ENCODE measurements at regions not wholly inside any gene's neighbourhood (a gene's known extent, or its start where the extent isn't known, plus 50 kb on each side); places are given as distances from the start of the nearest gene placed in this dataset.

DNA sequence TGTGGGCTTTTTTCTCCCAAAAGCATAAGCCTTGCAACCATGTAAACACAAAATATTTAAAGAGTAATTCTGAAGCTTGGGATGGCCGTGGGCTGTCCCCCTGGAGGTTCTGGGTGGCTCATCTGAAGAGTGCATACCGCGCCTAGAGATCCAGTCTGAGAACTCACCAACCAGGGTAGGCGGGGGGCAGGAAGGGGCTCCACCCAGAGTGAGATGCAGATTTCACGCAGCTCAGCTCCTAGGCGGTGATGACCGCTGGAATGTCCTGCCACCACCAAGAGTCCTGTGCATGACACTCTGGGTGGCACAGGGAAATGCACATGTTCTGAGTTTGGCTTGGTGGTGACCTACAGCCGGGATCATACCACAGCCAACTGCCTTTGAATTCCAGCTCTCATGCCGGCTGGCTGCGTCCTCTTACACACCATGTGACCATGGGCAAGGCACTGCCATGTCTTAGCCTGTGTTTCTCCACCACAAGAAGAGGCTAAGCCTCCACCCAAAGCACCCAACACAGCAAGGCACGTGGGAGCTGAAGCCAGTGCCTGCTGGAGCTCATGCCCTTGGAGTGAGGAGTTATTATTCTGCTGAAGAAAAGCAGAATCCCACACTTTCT is 125.1 kb upstream of the IQSEC1 start:
- DNase-seq = no peak
- H3K27ac ChIP-seq (ENCODE audit: low read depth in 1 of 3, low read length in 2 of 3) = no peak overlapping the region
- 75 to 82% (median 77%) methylated on average over 11 of the region's 11 CpGs for WGBS, 3 donors
- H3K4me1 ChIP-seq (ENCODE audit: control insufficient read depth in 3 of 3, insufficient read depth in 2 of 3, low read depth in 1 of 3, low read length in 2 of 3) = no peaks in the 10 kb centered on the region
- H3K9me3 ChIP-seq (ENCODE audit: control insufficient read depth in 2 of 2, insufficient read depth in 1 of 2, low read depth in 1 of 2, low read length in 1 of 2) = no peaks in the 10 kb centered on the region
- H3K36me3 ChIP-seq (ENCODE audit: control insufficient read depth in 3 of 3, insufficient read depth in 2 of 3, low read depth in 1 of 3, low read length in 3 of 3) = no peaks in the 10 kb centered on the region
- H3K4me3 ChIP-seq (ENCODE audit: low read depth in 1 of 3, low read length in 3 of 3) = no peak overlapping the region
- FAIRE-seq = no peak
- H3K27me3 ChIP-seq (ENCODE audit: control insufficient read depth in 3 of 3, insufficient read depth in 3 of 3, low read length in 3 of 3) = peaks cover 0 to 26% (median 2%) of the 10 kb centered on the region in 3 donors

GRCh38 chr3:13197795-13198194 is 124.6 kb upstream of the IQSEC1 start:
- peaks cover 0 to 20% (median 0%) of the 10 kb centered on the region in 3 donors for H3K27me3 ChIP-seq (ENCODE audit: control insufficient read depth in 3 of 3, insufficient read depth in 3 of 3, low read length in 3 of 3)
- no peaks in the 10 kb centered on the region for H3K4me1 ChIP-seq (ENCODE audit: control insufficient read depth in 3 of 3, insufficient read depth in 2 of 3, low read depth in 1 of 3, low read length in 2 of 3)
- H3K36me3 ChIP-seq (ENCODE audit: control insufficient read depth in 3 of 3, insufficient read depth in 2 of 3, low read depth in 1 of 3, low read length in 3 of 3) = no peaks in the 10 kb centered on the region
- H3K4me3 ChIP-seq (ENCODE audit: low read depth in 1 of 3, low read length in 3 of 3) = no peak overlapping the region
- H3K9me3 ChIP-seq (ENCODE audit: control insufficient read depth in 2 of 2, insufficient read depth in 1 of 2, low read depth in 1 of 2, low read length in 1 of 2) = no peaks in the 10 kb centered on the region
- 55 to 87% (median 70%) methylated on average over 13 of the region's 13 CpGs for WGBS, 3 donors
- FAIRE-seq = no peak
- no peak for DNase-seq
- no peak overlapping the region for H3K27ac ChIP-seq (ENCODE audit: low read depth in 1 of 3, low read length in 2 of 3)

DNA sequence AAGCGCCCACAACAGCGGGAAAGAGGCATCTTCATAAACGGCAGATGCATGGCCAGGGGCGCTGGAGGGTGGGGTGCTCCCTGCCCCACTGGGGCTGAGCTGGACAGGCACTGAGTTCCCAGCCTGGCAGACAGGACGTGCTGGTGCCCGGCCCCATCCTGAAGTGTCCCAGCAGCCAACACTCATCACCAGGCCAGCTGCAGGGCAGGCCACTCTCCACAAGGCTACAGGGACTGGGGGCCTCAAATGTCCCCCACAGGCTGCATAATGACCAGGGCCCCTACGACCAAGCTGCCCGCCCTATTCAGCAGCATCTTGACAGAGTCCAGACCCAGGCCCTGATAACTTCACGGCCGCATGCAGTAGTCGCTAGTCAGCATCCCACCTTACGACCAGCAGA is 124.1 kb upstream of the IQSEC1 start:
- Histone ChIP-seq H3K27me3 (ENCODE audit: control insufficient read depth in 3 of 3, insufficient read depth in 3 of 3, low read length in 3 of 3) (peaks cover 0 to 15% (median 0%) of the 10 kb centered on the region in 3 donors), H3K4me3 (ENCODE audit: low read depth in 1 of 3, low read length in 3 of 3) (no peak overlapping the region), H3K27ac (ENCODE audit: low read depth in 1 of 3, low read length in 2 of 3) (no peak overlapping the region), H3K36me3 (ENCODE audit: control insufficient read depth in 3 of 3, insufficient read depth in 2 of 3, low read depth in 1 of 3, low read length in 3 of 3) (no peaks in the 10 kb centered on the region), H3K4me1 (ENCODE audit: control insufficient read depth in 3 of 3, insufficient read depth in 2 of 3, low read depth in 1 of 3, low read length in 2 of 3) (no peaks in the 10 kb centered on the region), H3K9me3 (ENCODE audit: control insufficient read depth in 2 of 2, insufficient read depth in 1 of 2, low read depth in 1 of 2, low read length in 1 of 2) (no peaks in the 10 kb centered on the region)
- WGBS, 3 donors = 81 to 85% (median 84%) methylated on average over 12 of the region's 12 CpGs
- no peak for DNase-seq
- no peak for FAIRE-seq

GRCh38 chr3:13195374-13195773 is 122.1 kb upstream of the IQSEC1 start:
- H3K36me3 ChIP-seq (ENCODE audit: control insufficient read depth in 3 of 3, insufficient read depth in 2 of 3, low read depth in 1 of 3, low read length in 3 of 3) = no peaks in the 10 kb centered on the region
- no peak overlapping the region for H3K27ac ChIP-seq (ENCODE audit: low read depth in 1 of 3, low read length in 2 of 3)
- DNase-seq (no peak), FAIRE-seq (no peak)
- peaks cover 0 to 3% (median 0%) of the 10 kb centered on the region in 3 donors for H3K27me3 ChIP-seq (ENCODE audit: control insufficient read depth in 3 of 3, insufficient read depth in 3 of 3, low read length in 3 of 3)
- no peaks in the 10 kb centered on the region for H3K4me1 ChIP-seq (ENCODE audit: control insufficient read depth in 3 of 3, insufficient read depth in 2 of 3, low read depth in 1 of 3, low read length in 2 of 3)
- no peaks in the 10 kb centered on the region for H3K9me3 ChIP-seq (ENCODE audit: control insufficient read depth in 2 of 2, insufficient read depth in 1 of 2, low read depth in 1 of 2, low read length in 1 of 2)
- H3K4me3 ChIP-seq (ENCODE audit: low read depth in 1 of 3, low read length in 3 of 3) = no peak overlapping the region
- 62 to 74% (median 63%) methylated on average over 6 of the region's 6 CpGs for WGBS, 3 donors

- Histone ChIP-seq H3K27ac (ENCODE audit: low read depth in 1 of 3, low read length in 2 of 3) (no peak overlapping the region), H3K9me3 (ENCODE audit: control insufficient read depth in 2 of 2, insufficient read depth in 1 of 2, low read depth in 1 of 2, low read length in 1 of 2) (no peaks in the 10 kb centered on the region), H3K4me3 (ENCODE audit: low read depth in 1 of 3, low read length in 3 of 3) (no peak overlapping the region), H3K27me3 (ENCODE audit: control insufficient read depth in 3 of 3, insufficient read depth in 3 of 3, low read length in 3 of 3) (no peaks in the 10 kb centered on the region), H3K4me1 (ENCODE audit: control insufficient read depth in 3 of 3, insufficient read depth in 2 of 3, low read depth in 1 of 3, low read length in 2 of 3) (no peaks in the 10 kb centered on the region), H3K36me3 (ENCODE audit: control insufficient read depth in 3 of 3, insufficient read depth in 2 of 3, low read depth in 1 of 3, low read length in 3 of 3) (no peaks in the 10 kb centered on the region)
- 63 to 71% (median 64%) methylated on average over 22 of the region's 22 CpGs for WGBS, 3 donors
- FAIRE-seq (no peak), DNase-seq (no peak)
These were observed 121.3 kb upstream of the IQSEC1 start for GRCh38 chr3:13194285-13195209.

DNA sequence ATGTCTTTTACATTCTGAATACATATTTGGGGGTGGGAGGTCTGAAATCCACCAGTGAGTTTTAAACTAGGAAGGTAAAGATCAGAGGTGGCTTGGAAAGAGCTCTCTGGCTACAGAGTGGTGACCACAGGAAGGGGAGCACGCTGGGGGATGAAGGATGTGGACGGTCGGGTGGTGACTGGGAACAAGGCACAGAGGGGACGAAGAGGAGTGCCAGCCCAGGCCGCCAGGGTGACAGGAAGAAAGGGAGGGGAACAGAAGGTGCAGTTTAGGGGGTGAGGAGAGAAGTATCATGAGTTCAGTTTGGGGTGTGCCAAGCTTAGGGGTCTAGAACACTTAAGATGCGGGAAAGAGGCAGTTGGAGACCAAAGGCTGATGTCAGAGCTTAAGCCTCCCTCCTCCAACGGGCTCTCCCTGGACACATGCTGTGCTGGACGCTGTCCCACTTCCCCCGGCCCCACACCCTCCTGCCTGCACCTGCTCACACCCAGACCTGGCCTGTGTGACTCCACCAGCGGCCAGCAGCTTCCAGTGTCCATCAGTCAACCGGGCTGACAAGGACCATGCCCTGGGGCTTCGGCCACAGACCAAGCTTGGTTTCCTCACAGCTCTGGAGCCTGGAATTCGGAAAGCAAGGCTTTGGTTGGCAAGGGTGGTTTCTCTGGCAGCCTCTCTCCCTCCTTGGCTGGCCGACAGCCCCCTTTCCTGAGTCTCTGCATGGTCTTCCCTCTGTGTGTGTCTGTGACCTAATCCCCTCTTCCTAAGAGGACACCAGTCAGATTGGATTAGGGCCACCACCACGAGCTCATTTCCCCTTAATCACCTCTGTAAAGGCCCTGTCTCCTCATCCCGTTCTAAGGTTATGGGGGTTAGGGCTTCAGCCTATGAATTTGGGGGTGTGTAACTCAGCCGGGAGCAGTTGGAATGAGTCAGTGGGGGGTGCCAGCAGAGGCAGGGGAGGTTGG is 120.4 kb upstream of the IQSEC1 start:
- FAIRE-seq = no peak
- no peak overlapping the region for H3K4me3 ChIP-seq (ENCODE audit: low read depth in 1 of 3, low read length in 3 of 3)
- no peaks in the 10 kb centered on the region for H3K9me3 ChIP-seq (ENCODE audit: control insufficient read depth in 2 of 2, insufficient read depth in 1 of 2, low read depth in 1 of 2, low read length in 1 of 2)
- H3K36me3 ChIP-seq (ENCODE audit: control insufficient read depth in 3 of 3, insufficient read depth in 2 of 3, low read depth in 1 of 3, low read length in 3 of 3) = no peaks in the 10 kb centered on the region
- no peaks in the 10 kb centered on the region for H3K4me1 ChIP-seq (ENCODE audit: control insufficient read depth in 3 of 3, insufficient read depth in 2 of 3, low read depth in 1 of 3, low read length in 2 of 3)
- no peak overlapping the region for H3K27ac ChIP-seq (ENCODE audit: low read depth in 1 of 3, low read length in 2 of 3)
- WGBS, 3 donors = 56 to 60% (median 60%) methylated on average over 17 of the region's 17 CpGs
- no peaks in the 10 kb centered on the region for H3K27me3 ChIP-seq (ENCODE audit: control insufficient read depth in 3 of 3, insufficient read depth in 3 of 3, low read length in 3 of 3)
- DNase-seq = no peak

GRCh38 chr3:13192471-13193213 is 119.4 kb upstream of the IQSEC1 start:
- FAIRE-seq (no peak), DNase-seq (no peak)
- Histone ChIP-seq H3K4me1 (ENCODE audit: control insufficient read depth in 3 of 3, insufficient read depth in 2 of 3, low read depth in 1 of 3, low read length in 2 of 3) (no peaks in the 10 kb centered on the region), H3K4me3 (ENCODE audit: low read depth in 1 of 3, low read length in 3 of 3) (no peak overlapping the region), H3K9me3 (ENCODE audit: control insufficient read depth in 2 of 2, insufficient read depth in 1 of 2, low read depth in 1 of 2, low read length in 1 of 2) (peaks cover 0 to 6% of the 10 kb centered on the region in 2 donors), H3K27me3 (ENCODE audit: control insufficient read depth in 3 of 3, insufficient read depth in 3 of 3, low read length in 3 of 3) (no peaks in the 10 kb centered on the region), H3K36me3 (ENCODE audit: control insufficient read depth in 3 of 3, insufficient read depth in 2 of 3, low read depth in 1 of 3, low read length in 3 of 3) (no peaks in the 10 kb centered on the region), H3K27ac (ENCODE audit: low read depth in 1 of 3, low read length in 2 of 3) (no peak overlapping the region)
- WGBS, 3 donors = 70 to 78% (median 77%) methylated on average over 16 of the region's 16 CpGs
